Keratinocyte (primary cell): ENCODE measurements at regions not wholly inside any gene's neighbourhood (a gene's known extent, or its start where the extent isn't known, plus 50 kb on each side); places are given as distances from the start of the nearest gene placed in this dataset.
"Not testable (repeated sequence)": the region's sequence is repeated elsewhere in the genome, so short reads cannot be mapped to it uniquely, and the experiment has no call there.

Source experiments
- DNase-seq: peaks from one replicate; pipeline ENCODE4 v3.0.0-alpha.2; 2011; ENCODE audit warnings: low read depth, missing footprints, low spot score
- FAIRE-seq: peaks from 2 replicates; lab custom pipeline; 2011; peaks lifted over from hg19 to GRCh38; lab: Jason Lieb, UNC
- H2AFZ ChIP-seq: 2 replicates; pipeline ENCODE4 v1.6.0; 2012; ENCODE audit warnings: low read length, control low read depth, inconsistent platforms; ENCODE audit not compliant: control insufficient read depth
- H3K27ac ChIP-seq: 2 replicates; pipeline ENCODE4 v1.5.1; 2011; ENCODE audit warnings: low read length; ENCODE audit not compliant: control insufficient read depth, insufficient read depth
- H3K27me3 ChIP-seq: 3 replicates; pipeline ENCODE4 v1.6.0; 2011; ENCODE audit warnings: low read length; ENCODE audit not compliant: control insufficient read depth, insufficient read depth; ENCODE audit errors: extremely low read depth
- H3K36me3 ChIP-seq, 2 experiments: 2 replicates in 1 of 2; 3 replicates in 1 of 2; pipeline ENCODE4 v1.5.1; 2011; ENCODE audit warnings: low read length in 2 of 2, mild to moderate bottlenecking in 1 of 2; ENCODE audit not compliant: control insufficient read depth in 2 of 2, insufficient read depth in 2 of 2; ENCODE audit errors: extremely low read depth in 1 of 2
- H3K4me1 ChIP-seq: 3 replicates; pipeline ENCODE4 v1.5.1; 2011; ENCODE audit warnings: low read length; ENCODE audit not compliant: control insufficient read depth, insufficient read depth; ENCODE audit errors: extremely low read depth
- H3K4me2 ChIP-seq: 3 replicates; pipeline ENCODE4 v1.6.0; 2011; ENCODE audit warnings: low read depth, low read length; ENCODE audit not compliant: control insufficient read depth, insufficient read depth; ENCODE audit errors: extremely low read depth
- H3K4me3 ChIP-seq, 3 experiments: fragments of 200-600 bp in 1 of 3; sonication (generic) in 1 of 3; 2 replicates in 2 of 3; 3 replicates in 1 of 3; pipeline ENCODE4 v1.5.1; 2011 to 2016; ENCODE audit warnings: low read length in 3 of 3, mild to moderate bottlenecking in 3 of 3, control low read depth in 2 of 3, inconsistent platforms in 1 of 3, low read depth in 1 of 3, mixed read lengths in 1 of 3, mixed run types in 1 of 3, moderate library complexity in 1 of 3; ENCODE audit not compliant: control insufficient read depth in 2 of 3, insufficient read depth in 2 of 3; ENCODE audit errors: extremely low read depth in 1 of 3
- H3K79me2 ChIP-seq: 2 replicates; pipeline ENCODE4 v1.6.0; 2012; ENCODE audit warnings: low read length; ENCODE audit not compliant: control insufficient read depth, insufficient read depth
- H3K9ac ChIP-seq: 3 replicates; pipeline ENCODE4 v1.6.0; 2011; ENCODE audit warnings: low read length; ENCODE audit not compliant: control insufficient read depth, insufficient read depth; ENCODE audit errors: extremely low read depth
- H3K9me1 ChIP-seq: 3 replicates; pipeline ENCODE4 v1.6.0; 2011; ENCODE audit warnings: low read length; ENCODE audit not compliant: control insufficient read depth, insufficient read depth; ENCODE audit errors: extremely low read depth
- H3K9me3 ChIP-seq: 2 replicates; pipeline ENCODE4 v1.5.1; 2012; ENCODE audit warnings: low read depth, low read length; ENCODE audit not compliant: control insufficient read depth
- H4K20me1 ChIP-seq: 3 replicates; pipeline ENCODE4 v1.6.0; 2011; ENCODE audit warnings: low read length; ENCODE audit not compliant: control insufficient read depth, insufficient read depth; ENCODE audit errors: extremely low read depth
- EZH2 ChIP-seq: IDR thresholded peaks from one replicate; pipeline ENCODE4 v1.6.1; 2012; ENCODE audit warnings: inconsistent platforms, mild to moderate bottlenecking, low read length, moderate library complexity
- dilution Hi-C: fragments of 300-500 bp; cut with MboI; formaldehyde crosslinking; loops from one replicate; pipeline ENCODE4 v1.7.0; 2020; ENCODE audit warnings: low sequenced_read_pairs; ENCODE audit not compliant: extremely low pct_ligation_motif_present
- TF ChIP-seq, protein P1 (sequence below), 3 experiments: IDR thresholded peaks in 1 of 3; conservative IDR thresholded peaks in 1 of 3; optimal IDR thresholded peaks in 1 of 3; 2 replicates in 2 of 3; 3 replicates in 1 of 3; pipeline versions ENCODE3 to v1.5.1; 2011; ENCODE audit warnings: low read length in 3 of 3, mild to moderate bottlenecking in 3 of 3, moderate library complexity in 2 of 3, control low read depth in 1 of 3, inconsistent platforms in 1 of 3; ENCODE audit not compliant: insufficient read depth in 2 of 3; ENCODE audit errors: extremely low read depth in 1 of 3

- no peak overlapping the region for H3K9ac ChIP-seq
- no peak overlapping the region for H3K4me2 ChIP-seq
- TF ChIP-seq, protein P1, sequence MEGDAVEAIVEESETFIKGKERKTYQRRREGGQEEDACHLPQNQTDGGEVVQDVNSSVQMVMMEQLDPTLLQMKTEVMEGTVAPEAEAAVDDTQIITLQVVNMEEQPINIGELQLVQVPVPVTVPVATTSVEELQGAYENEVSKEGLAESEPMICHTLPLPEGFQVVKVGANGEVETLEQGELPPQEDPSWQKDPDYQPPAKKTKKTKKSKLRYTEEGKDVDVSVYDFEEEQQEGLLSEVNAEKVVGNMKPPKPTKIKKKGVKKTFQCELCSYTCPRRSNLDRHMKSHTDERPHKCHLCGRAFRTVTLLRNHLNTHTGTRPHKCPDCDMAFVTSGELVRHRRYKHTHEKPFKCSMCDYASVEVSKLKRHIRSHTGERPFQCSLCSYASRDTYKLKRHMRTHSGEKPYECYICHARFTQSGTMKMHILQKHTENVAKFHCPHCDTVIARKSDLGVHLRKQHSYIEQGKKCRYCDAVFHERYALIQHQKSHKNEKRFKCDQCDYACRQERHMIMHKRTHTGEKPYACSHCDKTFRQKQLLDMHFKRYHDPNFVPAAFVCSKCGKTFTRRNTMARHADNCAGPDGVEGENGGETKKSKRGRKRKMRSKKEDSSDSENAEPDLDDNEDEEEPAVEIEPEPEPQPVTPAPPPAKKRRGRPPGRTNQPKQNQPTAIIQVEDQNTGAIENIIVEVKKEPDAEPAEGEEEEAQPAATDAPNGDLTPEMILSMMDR (optimal IDR thresholded peaks at IDR 0.05 in 1 of 3, IDR thresholded peaks at IDR 0.05 in 1 of 3, conservative IDR thresholded peaks at IDR 0.05 in 1 of 3; ENCODE audit: extremely low read depth in 1 of 3, insufficient read depth in 2 of 3, low read length in 3 of 3) = no peak
- no peak for TF ChIP-seq EZH2
- H3K9me1 ChIP-seq = no peaks in the 10 kb centered on the region
- no peaks in the 10 kb centered on the region for H3K36me3 ChIP-seq
- FAIRE-seq (no peak), DNase-seq (no peak)
- no peak overlapping the region for H2AFZ ChIP-seq
- H3K4me1 ChIP-seq = peaks cover 12% of the 10 kb centered on the region
- dilution Hi-C loops = no loop called here
- no peak overlapping the region for H3K4me3 ChIP-seq
- H3K27me3 ChIP-seq = no peaks in the 10 kb centered on the region
- no peaks in the 10 kb centered on the region for H4K20me1 ChIP-seq
- H3K79me2 ChIP-seq = no peaks in the 10 kb centered on the region
- H3K27ac ChIP-seq = no peak overlapping the region
- no peaks in the 10 kb centered on the region for H3K9me3 ChIP-seq
Measured at GRCh38 chr1:224053456-224053855, 60.5 kb upstream of the FBXO28 start.

GRCh38 chr1:224052772-224053171, 61.1 kb upstream of the FBXO28 start:
- Histone ChIP-seq H3K4me2 (no peak overlapping the region), H3K9me1 (no peaks in the 10 kb centered on the region), H3K9ac (no peak overlapping the region), H3K36me3 (no peaks in the 10 kb centered on the region), H3K4me3 (no peak overlapping the region), H2AFZ (no peak overlapping the region), H3K79me2 (no peaks in the 10 kb centered on the region), H3K4me1 (peaks cover 7% of the 10 kb centered on the region), H3K27me3 (no peaks in the 10 kb centered on the region), H3K9me3 (no peaks in the 10 kb centered on the region), H3K27ac (no peak overlapping the region), H4K20me1 (no peaks in the 10 kb centered on the region)
- FAIRE-seq = no peak
- no peak for DNase-seq
- dilution Hi-C loops = no loop called here
- TF ChIP-seq, protein P1 (optimal IDR thresholded peaks at IDR 0.05 in 1 of 3, IDR thresholded peaks at IDR 0.05 in 1 of 3, conservative IDR thresholded peaks at IDR 0.05 in 1 of 3; ENCODE audit: extremely low read depth in 1 of 3, insufficient read depth in 2 of 3, low read length in 3 of 3) = no peak
- TF ChIP-seq EZH2 = no peak

- H3K4me3 ChIP-seq, H3K4me2 ChIP-seq, H3K79me2 ChIP-seq, FAIRE-seq, H3K27me3 ChIP-seq, H3K9me3 ChIP-seq, H4K20me1 ChIP-seq, dilution Hi-C loops, DNase-seq, H3K9me1 ChIP-seq, H3K27ac ChIP-seq, H3K9ac ChIP-seq, H3K4me1 ChIP-seq, H2AFZ ChIP-seq, H3K36me3 ChIP-seq: not testable (repeated sequence)
Measured at GRCh38 chr1:224051782-224052181, 62.1 kb upstream of the FBXO28 start.
